OCI-LY7 (cell line): ENCODE measurements at regions not wholly inside any gene's neighbourhood (a gene's known extent, or its start where the extent isn't known, plus 50 kb on each side); places are given as distances from the start of the nearest gene placed in this dataset.

Source experiments
- EZH2phosphoT487 ChIP-seq: fragments of 200-600 bp; sonication (generic); IDR thresholded peaks from 2 replicates; pipeline ENCODE4 v1.6.1; 2018; ENCODE audit warnings: low read depth, borderline replicate concordance, mild to moderate bottlenecking, mixed run types, antibody characterized with exemption, low read length, moderate library complexity, mixed read lengths
- TF ChIP-seq, protein P1 (sequence below): fragments of 200-600 bp; sonication (generic); conservative IDR thresholded peaks from 2 replicates; pipeline ENCODE4 v1.5.1; 2014; ENCODE audit warnings: mild to moderate bottlenecking, antibody characterized with exemption, low read length, moderate library complexity, mixed read lengths

DNA sequence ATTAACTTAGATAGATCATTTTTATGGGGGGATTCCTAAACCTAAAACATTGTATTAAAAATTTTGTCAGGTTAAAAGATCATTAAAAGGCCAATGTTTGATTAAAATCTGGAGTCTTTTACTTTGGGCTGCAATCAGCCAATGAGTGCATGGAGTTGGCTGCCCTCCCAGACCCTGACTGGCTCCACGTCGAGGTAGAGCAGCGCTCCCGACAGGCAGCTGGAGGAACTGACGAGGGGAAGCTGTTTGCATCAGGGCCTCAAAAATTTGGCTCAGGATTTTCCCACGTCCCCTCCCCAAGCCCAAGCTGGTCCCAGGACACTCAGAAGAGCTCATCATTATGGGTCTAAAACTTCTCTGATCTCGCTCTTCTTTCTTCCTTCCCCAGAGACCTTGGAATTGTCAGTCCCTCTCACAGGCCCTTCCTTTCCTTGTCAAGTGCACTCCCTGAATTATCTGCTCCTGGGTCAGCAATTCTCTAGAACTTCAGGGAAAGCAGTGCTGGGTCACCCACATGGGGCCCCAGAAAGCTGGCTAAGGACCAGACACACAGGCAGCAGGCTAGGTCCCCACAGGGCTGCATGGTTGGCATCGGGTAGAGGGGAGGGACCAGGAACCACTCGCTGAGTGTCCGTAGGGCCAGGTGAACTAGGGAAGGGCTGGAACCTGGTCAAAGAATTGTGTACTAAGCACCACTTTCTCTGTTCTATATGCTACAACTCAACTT is 119.6 kb upstream of the IGLL5 start:
- TF ChIP-seq, protein P1, sequence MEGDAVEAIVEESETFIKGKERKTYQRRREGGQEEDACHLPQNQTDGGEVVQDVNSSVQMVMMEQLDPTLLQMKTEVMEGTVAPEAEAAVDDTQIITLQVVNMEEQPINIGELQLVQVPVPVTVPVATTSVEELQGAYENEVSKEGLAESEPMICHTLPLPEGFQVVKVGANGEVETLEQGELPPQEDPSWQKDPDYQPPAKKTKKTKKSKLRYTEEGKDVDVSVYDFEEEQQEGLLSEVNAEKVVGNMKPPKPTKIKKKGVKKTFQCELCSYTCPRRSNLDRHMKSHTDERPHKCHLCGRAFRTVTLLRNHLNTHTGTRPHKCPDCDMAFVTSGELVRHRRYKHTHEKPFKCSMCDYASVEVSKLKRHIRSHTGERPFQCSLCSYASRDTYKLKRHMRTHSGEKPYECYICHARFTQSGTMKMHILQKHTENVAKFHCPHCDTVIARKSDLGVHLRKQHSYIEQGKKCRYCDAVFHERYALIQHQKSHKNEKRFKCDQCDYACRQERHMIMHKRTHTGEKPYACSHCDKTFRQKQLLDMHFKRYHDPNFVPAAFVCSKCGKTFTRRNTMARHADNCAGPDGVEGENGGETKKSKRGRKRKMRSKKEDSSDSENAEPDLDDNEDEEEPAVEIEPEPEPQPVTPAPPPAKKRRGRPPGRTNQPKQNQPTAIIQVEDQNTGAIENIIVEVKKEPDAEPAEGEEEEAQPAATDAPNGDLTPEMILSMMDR, result peak; percentile 62
- no peak for TF ChIP-seq EZH2phosphoT487
